ENCODE measurements at regions not wholly inside any gene's neighbourhood (a gene's known extent, or its start where the extent isn't known, plus 50 kb on each side); places are given as distances from the start of the nearest gene placed in this dataset.

DNA sequence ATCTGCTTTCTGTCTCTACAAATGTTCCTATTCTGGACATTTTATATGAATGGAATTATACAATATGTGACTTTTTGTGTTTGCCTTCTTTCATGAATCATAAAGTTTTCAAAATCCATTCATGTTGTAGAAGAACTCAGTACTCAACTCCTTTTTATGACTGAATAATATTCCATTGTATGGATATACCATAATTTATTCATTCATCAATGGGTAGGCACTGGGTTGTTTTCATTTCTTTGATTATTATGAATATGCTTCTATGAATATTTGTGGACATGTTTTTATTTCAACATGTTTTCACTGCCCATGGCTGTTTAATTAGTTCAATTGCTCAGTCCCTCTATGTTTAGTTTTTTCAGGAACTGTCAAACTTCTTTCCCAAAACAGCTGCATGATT is 76.5 kb upstream of the GTSF1L start:
- DNase-seq (ENCODE audit: low read depth) = no peak

GRCh38 chr20:43800186-43800585 is 73.4 kb upstream of the GTSF1L start:
- TF ChIP-seq, protein P1, sequence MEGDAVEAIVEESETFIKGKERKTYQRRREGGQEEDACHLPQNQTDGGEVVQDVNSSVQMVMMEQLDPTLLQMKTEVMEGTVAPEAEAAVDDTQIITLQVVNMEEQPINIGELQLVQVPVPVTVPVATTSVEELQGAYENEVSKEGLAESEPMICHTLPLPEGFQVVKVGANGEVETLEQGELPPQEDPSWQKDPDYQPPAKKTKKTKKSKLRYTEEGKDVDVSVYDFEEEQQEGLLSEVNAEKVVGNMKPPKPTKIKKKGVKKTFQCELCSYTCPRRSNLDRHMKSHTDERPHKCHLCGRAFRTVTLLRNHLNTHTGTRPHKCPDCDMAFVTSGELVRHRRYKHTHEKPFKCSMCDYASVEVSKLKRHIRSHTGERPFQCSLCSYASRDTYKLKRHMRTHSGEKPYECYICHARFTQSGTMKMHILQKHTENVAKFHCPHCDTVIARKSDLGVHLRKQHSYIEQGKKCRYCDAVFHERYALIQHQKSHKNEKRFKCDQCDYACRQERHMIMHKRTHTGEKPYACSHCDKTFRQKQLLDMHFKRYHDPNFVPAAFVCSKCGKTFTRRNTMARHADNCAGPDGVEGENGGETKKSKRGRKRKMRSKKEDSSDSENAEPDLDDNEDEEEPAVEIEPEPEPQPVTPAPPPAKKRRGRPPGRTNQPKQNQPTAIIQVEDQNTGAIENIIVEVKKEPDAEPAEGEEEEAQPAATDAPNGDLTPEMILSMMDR (IDR thresholded peaks at IDR 0.05; ENCODE audit: control insufficient read depth, insufficient read depth, low read depth, low read length, missing control alignments) = no peak
- no peak overlapping the region for H3K4me3 ChIP-seq (ENCODE audit: control insufficient read depth, low read depth, low read length)
- DNase-seq (ENCODE audit: low read depth) = no peak

More for the DNA sequence above, 76.5 kb upstream of the GTSF1L start:
- no peak overlapping the region for H3K4me3 ChIP-seq (ENCODE audit: control insufficient read depth, low read depth, low read length)
- TF ChIP-seq, protein P1 (IDR thresholded peaks at IDR 0.05; ENCODE audit: control insufficient read depth, insufficient read depth, low read depth, low read length, missing control alignments) = no peak

DNA sequence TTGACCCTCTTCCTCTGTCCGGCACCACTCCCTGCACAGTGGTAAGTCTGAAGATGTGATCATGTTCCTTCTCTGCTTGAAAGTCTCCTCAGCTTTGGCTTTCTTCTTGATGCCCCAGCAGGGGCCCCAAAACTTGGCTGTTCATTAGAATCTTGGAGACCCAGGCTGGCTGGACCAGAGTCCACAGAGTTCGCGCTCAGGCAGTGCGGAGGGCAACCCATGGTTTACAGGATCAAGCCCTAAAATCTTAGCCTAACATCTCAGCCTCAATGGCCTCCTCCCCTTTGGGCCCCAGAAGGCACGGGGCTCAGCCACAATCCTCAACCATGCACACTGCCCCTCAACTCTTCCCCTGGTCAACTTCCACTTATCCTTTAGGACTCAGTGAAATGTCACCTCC is 72.9 kb upstream of the GTSF1L start:
- DNase-seq (ENCODE audit: low read depth) = no peak
- no peak overlapping the region for H3K4me3 ChIP-seq (ENCODE audit: control insufficient read depth, low read depth, low read length)
- TF ChIP-seq, protein P1 (IDR thresholded peaks at IDR 0.05; ENCODE audit: control insufficient read depth, insufficient read depth, low read depth, low read length, missing control alignments) = no peak

DNA sequence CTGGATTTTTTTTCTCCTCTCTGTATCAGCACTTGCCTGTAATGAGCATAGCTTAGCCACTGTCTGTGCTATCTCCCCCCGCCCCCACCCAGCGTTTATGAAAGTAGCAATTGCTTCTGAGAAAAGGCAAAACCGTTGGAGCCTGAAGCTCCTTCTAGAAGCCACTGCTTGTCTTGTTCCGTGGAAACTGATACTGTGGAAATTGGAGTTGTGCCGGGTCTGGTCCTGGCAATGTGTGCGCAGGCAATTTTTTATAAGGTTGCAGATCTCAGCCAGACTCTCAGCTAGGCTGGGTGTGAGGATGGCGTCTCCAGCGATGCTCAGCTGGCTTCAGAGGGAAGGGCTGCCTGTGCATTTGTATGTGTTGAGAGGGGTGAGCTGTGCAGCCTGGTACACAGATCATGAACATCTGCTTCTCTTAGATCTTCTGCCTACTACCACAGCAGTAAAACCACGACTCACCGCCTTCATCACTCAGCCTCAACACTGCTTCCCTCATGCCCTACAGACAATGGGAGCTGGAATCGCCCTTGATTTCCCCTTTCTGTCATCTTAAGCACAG is 72.4 kb upstream of the GTSF1L start:
- TF ChIP-seq, protein P1 (IDR thresholded peaks at IDR 0.05; ENCODE audit: control insufficient read depth, insufficient read depth, low read depth, low read length, missing control alignments) = no peak
- DNase-seq (ENCODE audit: low read depth) = no peak
- H3K4me3 ChIP-seq (ENCODE audit: control insufficient read depth, low read depth, low read length) = no peak overlapping the region

- TF ChIP-seq, protein P1 (IDR thresholded peaks at IDR 0.05; ENCODE audit: control insufficient read depth, insufficient read depth, low read depth, low read length, missing control alignments) = no peak
- no peak for DNase-seq (ENCODE audit: low read depth)
- no peak overlapping the region for H3K4me3 ChIP-seq (ENCODE audit: control insufficient read depth, low read depth, low read length)
These were observed 71.7 kb upstream of the GTSF1L start for GRCh38 chr20:43798291-43799149.

DNA sequence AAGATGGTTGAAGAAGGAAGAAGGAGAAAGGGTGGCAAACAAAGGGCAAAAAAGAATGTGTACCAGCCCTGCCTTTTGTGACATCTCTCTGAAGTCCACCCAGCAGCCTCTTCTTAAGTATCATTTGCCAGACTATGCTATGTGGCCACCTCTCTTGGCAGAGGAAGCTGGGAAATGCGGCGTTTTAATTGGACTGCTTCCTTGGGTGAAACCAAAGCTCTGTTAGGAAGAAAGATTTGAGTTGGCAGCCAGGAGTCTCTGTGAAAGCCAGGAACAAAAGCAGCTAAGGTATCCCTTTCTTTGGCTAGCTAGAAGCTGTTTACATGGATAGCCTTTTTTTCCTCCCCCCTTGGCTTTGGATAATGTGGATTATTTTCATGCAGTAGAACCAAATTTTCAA is 67.5 kb upstream of the GTSF1L start:
- no peak for DNase-seq (ENCODE audit: low read depth)

More for the DNA sequence above, 67.5 kb upstream of the GTSF1L start:
- TF ChIP-seq, protein P1 (IDR thresholded peaks at IDR 0.05; ENCODE audit: control insufficient read depth, insufficient read depth, low read depth, low read length, missing control alignments) = no peak
- no peak overlapping the region for H3K4me3 ChIP-seq (ENCODE audit: control insufficient read depth, low read depth, low read length)
